WTC11 (cell line): ENCODE measurements at regions not wholly inside any gene's neighbourhood (a gene's known extent, or its start where the extent isn't known, plus 50 kb on each side); places are given as distances from the start of the nearest gene placed in this dataset.
A peak's percentile ranks its signal among the peaks of the same experiment; 100 is the strongest.

Experiments
- ATAC-seq: fragments of 200-7000 bp; cut with Tn5 transposase; 2 replicates; pipeline ENCODE4 v1.10.0; 2021; ENCODE audit warnings: mild to moderate bottlenecking, moderate library complexity
- CTCF ChIA-PET: fragments of 300-600 bp; sonication (Branson Sonifier 250); formaldehyde crosslinking; loops from one replicate; lab custom pipeline; 2021; ENCODE audit warnings: antibody characterized with exemption; lab: Charles Lee
- POLR2A ChIA-PET: fragments of 350-600 bp; sonication (Branson Sonifier 250); formaldehyde crosslinking; loops from one replicate; lab custom pipeline; 2021; ENCODE audit warnings: antibody characterized with exemption; lab: Charles Lee
- DNase-seq: peaks from one replicate; pipeline ENCODE4 v3.0.0; 2021; ENCODE audit warnings: low spot score
- H3K27ac Mint-ChIP-seq: 2 replicates; pipeline ENCODE4 v1.8.0; 2021; ENCODE audit warnings: mixed read lengths
- H3K27me3 Mint-ChIP-seq: 2 replicates; pipeline ENCODE4 v1.8.0; 2021; ENCODE audit warnings: low read depth, mild to moderate bottlenecking, moderate library complexity, mixed read lengths
- H3K36me3 Mint-ChIP-seq: 2 replicates; pipeline ENCODE4 v1.8.0; 2021; ENCODE audit warnings: mixed read lengths
- H3K4me1 Mint-ChIP-seq: 2 replicates; pipeline ENCODE4 v1.8.0; 2022; ENCODE audit warnings: mixed read lengths
- H3K4me3 Mint-ChIP-seq: 2 replicates; pipeline ENCODE4 v1.8.0; 2021; ENCODE audit warnings: mild to moderate bottlenecking, moderate library complexity, mixed read lengths
- H3K9me3 Mint-ChIP-seq: 2 replicates; pipeline ENCODE4 v1.8.0; 2021; ENCODE audit warnings: mixed read lengths
- CREB1 ChIP-seq: sonication (generic); formaldehyde crosslinking; IDR thresholded peaks from 2 replicates; pipeline ENCODE4 v1.8.0; 2023; ENCODE audit warnings: mild to moderate bottlenecking, missing genetic modification reagents
- E2F5 ChIP-seq: sonication (generic); formaldehyde crosslinking; IDR thresholded peaks from 2 replicates; pipeline ENCODE4 v1.8.1; 2022; ENCODE audit warnings: mild to moderate bottlenecking, moderate library complexity, missing genetic modification reagents
- FOXJ3 ChIP-seq: sonication (generic); formaldehyde crosslinking; IDR thresholded peaks from 2 replicates; pipeline ENCODE4 v1.9.0; 2021; ENCODE audit warnings: missing genetic modification reagents, mild to moderate bottlenecking, borderline replicate concordance
- JAZF1 ChIP-seq: fragments of 250-450 bp; sonication (Bioruptor Pico); IDR thresholded peaks from 2 replicates; pipeline ENCODE4 v1.9.0; 2021; ENCODE audit warnings: moderate library complexity, mild to moderate bottlenecking, inconsistent platforms
- NFATC4 ChIP-seq: fragments of 250-450 bp; sonication (Bioruptor Pico); IDR thresholded peaks from 2 replicates; pipeline ENCODE4 v1.9.0; 2021; ENCODE audit warnings: mild to moderate bottlenecking
- NR2C2 ChIP-seq: sonication (generic); formaldehyde crosslinking; IDR thresholded peaks from 2 replicates; pipeline ENCODE4 v1.8.0; 2022; ENCODE audit warnings: mild to moderate bottlenecking, missing genetic modification reagents
- PRRX2 ChIP-seq: fragments of 250-450 bp; sonication (Bioruptor Pico); IDR thresholded peaks from 2 replicates; pipeline ENCODE4 v1.8.0; 2021; ENCODE audit warnings: mild to moderate bottlenecking
- RELA ChIP-seq: sonication (generic); formaldehyde crosslinking; IDR thresholded peaks from 2 replicates; pipeline ENCODE4 v1.8.1; 2022; ENCODE audit warnings: missing genetic modification reagents, mild to moderate bottlenecking, borderline replicate concordance
- SMAD3 ChIP-seq: sonication (generic); formaldehyde crosslinking; IDR thresholded peaks from 2 replicates; pipeline ENCODE4 v1.8.0; 2022; ENCODE audit warnings: missing genetic modification reagents, mild to moderate bottlenecking, borderline replicate concordance
- SOX15 ChIP-seq: fragments of 250-450 bp; sonication (Bioruptor Pico); IDR thresholded peaks from 2 replicates; pipeline ENCODE4 v1.9.0; 2021; ENCODE audit warnings: mild to moderate bottlenecking
- TEAD1 ChIP-seq: sonication (generic); formaldehyde crosslinking; IDR thresholded peaks from 2 replicates; pipeline ENCODE4 v1.8.0; 2022; ENCODE audit warnings: mild to moderate bottlenecking, missing genetic modification reagents
- USF2 ChIP-seq: sonication (generic); formaldehyde crosslinking; IDR thresholded peaks from 2 replicates; pipeline ENCODE4 v1.8.1; 2023; ENCODE audit warnings: mild to moderate bottlenecking, missing genetic modification reagents, moderate library complexity
- ZNF281 ChIP-seq: sonication (generic); formaldehyde crosslinking; IDR thresholded peaks from 2 replicates; pipeline ENCODE4 v1.8.0; 2023; ENCODE audit warnings: mild to moderate bottlenecking, missing genetic modification reagents
- ZNF317 ChIP-seq: sonication (generic); formaldehyde crosslinking; IDR thresholded peaks from 2 replicates; pipeline ENCODE4 v1.8.1; 2023; ENCODE audit warnings: low read depth, mild to moderate bottlenecking, moderate library complexity, missing genetic modification reagents, borderline replicate concordance
- ZNF512 ChIP-seq: sonication (generic); formaldehyde crosslinking; IDR thresholded peaks from 2 replicates; pipeline ENCODE4 v1.8.1; 2022; ENCODE audit warnings: missing genetic modification reagents, borderline replicate concordance
- ZNF671 ChIP-seq: fragments of 250-450 bp; sonication (Bioruptor Pico); IDR thresholded peaks from 2 replicates; pipeline ENCODE4 v1.8.0; 2021; ENCODE audit warnings: mild to moderate bottlenecking
- TF ChIP-seq, protein P1 (sequence below): fragments of 250-450 bp; sonication (Bioruptor Pico); IDR thresholded peaks from 2 replicates; pipeline ENCODE4 v1.9.0; 2021; ENCODE audit warnings: mild to moderate bottlenecking
- TF ChIP-seq, protein P2 (sequence below): sonication (generic); formaldehyde crosslinking; IDR thresholded peaks from 2 replicates; pipeline ENCODE4 v1.8.0; 2022; ENCODE audit warnings: mild to moderate bottlenecking, missing genetic modification reagents
- TF ChIP-seq, protein P3 (sequence below): fragments of 250-450 bp; sonication (Bioruptor Pico); IDR thresholded peaks from 2 replicates; pipeline ENCODE4 v1.9.0; 2021; ENCODE audit warnings: mild to moderate bottlenecking

DNA sequence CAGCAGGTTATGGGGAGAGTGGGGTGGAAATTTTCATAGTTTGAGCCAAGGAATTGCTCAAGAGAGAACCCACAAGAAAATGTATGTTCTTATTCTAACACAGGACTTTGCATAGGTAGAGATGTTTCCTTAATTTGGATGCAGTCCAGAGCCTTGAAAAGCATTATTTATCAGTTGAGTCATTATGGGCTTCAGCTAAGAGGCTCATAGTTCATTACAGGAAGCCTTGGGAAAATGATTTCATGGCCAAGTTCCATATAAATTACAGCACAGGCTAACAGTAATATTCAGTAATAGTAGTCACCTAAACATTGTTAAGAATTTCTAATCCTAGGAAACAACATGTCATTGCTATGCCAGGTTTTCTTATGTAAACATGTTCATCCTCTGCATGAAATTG lies 131.1 kb upstream of the PTPRZ1 start (continued):
- TF ChIP-seq, protein P1, sequence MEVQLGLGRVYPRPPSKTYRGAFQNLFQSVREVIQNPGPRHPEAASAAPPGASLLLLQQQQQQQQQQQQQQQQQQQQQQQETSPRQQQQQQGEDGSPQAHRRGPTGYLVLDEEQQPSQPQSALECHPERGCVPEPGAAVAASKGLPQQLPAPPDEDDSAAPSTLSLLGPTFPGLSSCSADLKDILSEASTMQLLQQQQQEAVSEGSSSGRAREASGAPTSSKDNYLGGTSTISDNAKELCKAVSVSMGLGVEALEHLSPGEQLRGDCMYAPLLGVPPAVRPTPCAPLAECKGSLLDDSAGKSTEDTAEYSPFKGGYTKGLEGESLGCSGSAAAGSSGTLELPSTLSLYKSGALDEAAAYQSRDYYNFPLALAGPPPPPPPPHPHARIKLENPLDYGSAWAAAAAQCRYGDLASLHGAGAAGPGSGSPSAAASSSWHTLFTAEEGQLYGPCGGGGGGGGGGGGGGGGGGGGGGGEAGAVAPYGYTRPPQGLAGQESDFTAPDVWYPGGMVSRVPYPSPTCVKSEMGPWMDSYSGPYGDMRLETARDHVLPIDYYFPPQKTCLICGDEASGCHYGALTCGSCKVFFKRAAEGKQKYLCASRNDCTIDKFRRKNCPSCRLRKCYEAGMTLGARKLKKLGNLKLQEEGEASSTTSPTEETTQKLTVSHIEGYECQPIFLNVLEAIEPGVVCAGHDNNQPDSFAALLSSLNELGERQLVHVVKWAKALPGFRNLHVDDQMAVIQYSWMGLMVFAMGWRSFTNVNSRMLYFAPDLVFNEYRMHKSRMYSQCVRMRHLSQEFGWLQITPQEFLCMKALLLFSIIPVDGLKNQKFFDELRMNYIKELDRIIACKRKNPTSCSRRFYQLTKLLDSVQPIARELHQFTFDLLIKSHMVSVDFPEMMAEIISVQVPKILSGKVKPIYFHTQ (CRISPR knock-in tag), result no peak
- TF ChIP-seq TEAD1 (CRISPR knock-in tag), result no peak
- no peak for TF ChIP-seq NR2C2 (CRISPR knock-in tag)
- no peak for TF ChIP-seq ZNF317 (CRISPR knock-in tag)
- TF ChIP-seq E2F5 (CRISPR knock-in tag), result no peak
- no peak for TF ChIP-seq CREB1 (CRISPR knock-in tag)
- TF ChIP-seq SMAD3 (CRISPR knock-in tag), result no peak
- no peak for TF ChIP-seq RELA (CRISPR knock-in tag)
- TF ChIP-seq ZNF671 (CRISPR knock-in tag), result no peak
- TF ChIP-seq, protein P2, sequence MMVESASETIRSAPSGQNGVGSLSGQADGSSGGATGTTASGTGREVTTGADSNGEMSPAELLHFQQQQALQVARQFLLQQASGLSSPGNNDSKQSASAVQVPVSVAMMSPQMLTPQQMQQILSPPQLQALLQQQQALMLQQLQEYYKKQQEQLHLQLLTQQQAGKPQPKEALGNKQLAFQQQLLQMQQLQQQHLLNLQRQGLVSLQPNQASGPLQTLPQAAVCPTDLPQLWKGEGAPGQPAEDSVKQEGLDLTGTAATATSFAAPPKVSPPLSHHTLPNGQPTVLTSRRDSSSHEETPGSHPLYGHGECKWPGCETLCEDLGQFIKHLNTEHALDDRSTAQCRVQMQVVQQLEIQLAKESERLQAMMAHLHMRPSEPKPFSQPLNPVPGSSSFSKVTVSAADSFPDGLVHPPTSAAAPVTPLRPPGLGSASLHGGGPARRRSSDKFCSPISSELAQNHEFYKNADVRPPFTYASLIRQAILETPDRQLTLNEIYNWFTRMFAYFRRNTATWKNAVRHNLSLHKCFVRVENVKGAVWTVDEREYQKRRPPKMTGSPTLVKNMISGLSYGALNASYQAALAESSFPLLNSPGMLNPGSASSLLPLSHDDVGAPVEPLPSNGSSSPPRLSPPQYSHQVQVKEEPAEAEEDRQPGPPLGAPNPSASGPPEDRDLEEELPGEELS (CRISPR knock-in tag), result no peak
- no peak for TF ChIP-seq PRRX2 (CRISPR knock-in tag)
- TF ChIP-seq NFATC4 (CRISPR knock-in tag), result no peak
- TF ChIP-seq JAZF1, result no peak

- no peak for DNase-seq
- TF ChIP-seq USF2 (no peak), FOXJ3 (CRISPR knock-in tag) (no peak), ZNF317 (CRISPR knock-in tag) (no peak), ZNF281 (CRISPR knock-in tag) (no peak), NFATC4 (CRISPR knock-in tag) (no peak), ZNF512 (no peak), SOX15 (CRISPR knock-in tag) (no peak)
- TF ChIP-seq, protein P2 (CRISPR knock-in tag), result no peak
- TF ChIP-seq, protein P3, sequence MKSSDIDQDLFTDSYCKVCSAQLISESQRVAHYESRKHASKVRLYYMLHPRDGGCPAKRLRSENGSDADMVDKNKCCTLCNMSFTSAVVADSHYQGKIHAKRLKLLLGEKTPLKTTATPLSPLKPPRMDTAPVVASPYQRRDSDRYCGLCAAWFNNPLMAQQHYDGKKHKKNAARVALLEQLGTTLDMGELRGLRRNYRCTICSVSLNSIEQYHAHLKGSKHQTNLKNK (CRISPR knock-in tag), result no peak
- POLR2A ChIA-PET, result no interaction called here
Measured at GRCh38 chr7:121739465-121739864, 133.5 kb upstream of the PTPRZ1 start.

More at GRCh38 chr7:121739465-121739864, 133.5 kb upstream of the PTPRZ1 start:
- H3K27ac Mint-ChIP-seq, result peak overlapping the region; percentile 47
- H3K36me3 Mint-ChIP-seq, result no peaks in the 10 kb centered on the region
- no peaks in the 10 kb centered on the region for H3K27me3 Mint-ChIP-seq
- CTCF ChIA-PET, result no interaction called here
- peaks cover 7% of the 10 kb centered on the region for H3K4me1 Mint-ChIP-seq
- no peaks in the 10 kb centered on the region for H3K9me3 Mint-ChIP-seq
- H3K4me3 Mint-ChIP-seq, result no peak overlapping the region
- ATAC-seq, result peak; percentile 60
